Fibroblast of lung (primary cell): ENCODE measurements at regions not wholly inside any gene's neighbourhood (a gene's known extent, or its start where the extent isn't known, plus 50 kb on each side); places are given as distances from the start of the nearest gene placed in this dataset.

Experiments used
- CTCF ChIP-seq, 2 donors: IDR thresholded peaks in 1 of 2; conservative IDR thresholded peaks in 1 of 2; 1 replicate in 1 of 2; 2 replicates in 1 of 2; pipeline ENCODE4 v1.5.1; 2011 to 2012; ENCODE audit warnings: low read length in 2 of 2, control low read depth in 1 of 2, inconsistent platforms in 1 of 2, low read depth in 1 of 2, mild to moderate bottlenecking in 1 of 2
- EZH2 ChIP-seq: IDR thresholded peaks from 2 replicates; pipeline ENCODE4 v1.5.1; 2012; ENCODE audit warnings: low read length, control low read depth, mild to moderate bottlenecking; ENCODE audit errors: missing control alignments

GRCh38 chr6:7048894-7049293, 58.9 kb upstream of the RREB1 start:
- TF ChIP-seq CTCF (conservative IDR thresholded peaks at IDR 0.05 in 1 of 2, IDR thresholded peaks at IDR 0.05 in 1 of 2; ENCODE audit: low read depth in 1 of 2, low read length in 2 of 2) (no peak), EZH2 (no peak)
